Naive thymus-derived CD8-positive, alpha-beta T cell (primary cell): ENCODE measurements at regions not wholly inside any gene's neighbourhood (a gene's known extent, or its start where the extent isn't known, plus 50 kb on each side); places are given as distances from the start of the nearest gene placed in this dataset.

Experiments
- ATAC-seq, 2 donors: fragments of 150-1000 bp; cut with Tn5 transposase in 1 of 2; sonication (Bioruptor Pico), chemical (Tn5 transposase) in 1 of 2; 1 replicate in 1 of 2; 2 replicates in 1 of 2; pipeline ENCODE4 v1.10.0; 2021; ENCODE audit warnings: mild to moderate bottlenecking in 2 of 2, moderate library complexity in 2 of 2
- POLR2A ChIA-PET: fragments of 350-600 bp; sonication (Branson Sonifier 250); formaldehyde crosslinking; loops from one replicate; lab custom pipeline; 2021; ENCODE audit warnings: antibody characterized with exemption; lab: Charles Lee
- DNase-seq, 10 donors: peaks; one replicate each; pipeline versions ENCODE4 v3.0.0 to v3.0.0-alpha.2; 2020 to 2022
- H3K27ac Mint-ChIP-seq, 10 donors: one replicate each; pipeline ENCODE4 v1.8.0; 2020 to 2022; ENCODE audit warnings: mild to moderate bottlenecking in 10 of 10, mixed read lengths in 10 of 10, moderate library complexity in 4 of 10, inconsistent platforms in 1 of 10
- H3K27me3 Mint-ChIP-seq, 5 donors: one replicate each; pipeline ENCODE4 v1.8.0; 2021 to 2022; ENCODE audit warnings: mixed read lengths in 5 of 5
- H3K36me3 Mint-ChIP-seq, 3 donors: one replicate each; pipeline ENCODE4 v1.8.0; 2020 to 2022; ENCODE audit warnings: mixed read lengths in 3 of 3, mild to moderate bottlenecking in 2 of 3, inconsistent platforms in 1 of 3
- H3K4me1 Mint-ChIP-seq, 4 donors: one replicate each; pipeline ENCODE4 v1.8.0; 2021 to 2022; ENCODE audit warnings: mixed read lengths in 4 of 4
- H3K4me3 Mint-ChIP-seq, 10 donors: one replicate each; pipeline ENCODE4 v1.8.0; 2020 to 2022; ENCODE audit warnings: mild to moderate bottlenecking in 10 of 10, mixed read lengths in 10 of 10, moderate library complexity in 6 of 10, inconsistent platforms in 1 of 10
- H3K9me3 Mint-ChIP-seq, 9 donors: one replicate each; pipeline ENCODE4 v1.8.0; 2020 to 2022; ENCODE audit warnings: mixed read lengths in 9 of 9, mild to moderate bottlenecking in 3 of 9, inconsistent platforms in 1 of 9, moderate library complexity in 1 of 9

- H3K36me3 Mint-ChIP-seq, result no peaks in the 10 kb centered on the region
- H3K9me3 Mint-ChIP-seq, result peaks cover 0 to 9% (median under 1%) of the 10 kb centered on the region in 9 donors
- peaks cover 0 to 8% (median 0%) of the 10 kb centered on the region in 5 donors for H3K27me3 Mint-ChIP-seq
- no peaks in the 10 kb centered on the region for H3K4me1 Mint-ChIP-seq
- no peak overlapping the region for H3K4me3 Mint-ChIP-seq
- ATAC-seq (no peak), DNase-seq (no peak)
- no peak overlapping the region for H3K27ac Mint-ChIP-seq
- POLR2A ChIA-PET, result no interaction called here
Observed at GRCh38 chr2:138110453-138111083, 146.3 kb downstream of the HNMT start.

GRCh38 chr2:138112536-138112935 lies 148.3 kb downstream of the HNMT start:
- no peak for ATAC-seq
- DNase-seq, result no peak
- POLR2A ChIA-PET, result no interaction called here
- H3K27ac Mint-ChIP-seq, result no peak overlapping the region
- no peaks in the 10 kb centered on the region for H3K36me3 Mint-ChIP-seq
- peaks cover 0 to 8% (median 0%) of the 10 kb centered on the region in 5 donors for H3K27me3 Mint-ChIP-seq
- no peak overlapping the region for H3K4me3 Mint-ChIP-seq
- H3K9me3 Mint-ChIP-seq, result peaks cover 0 to 11% (median 1%) of the 10 kb centered on the region in 9 donors
- no peaks in the 10 kb centered on the region for H3K4me1 Mint-ChIP-seq

- no peak for DNase-seq
- H3K4me1 Mint-ChIP-seq, result no peaks in the 10 kb centered on the region
- H3K27me3 Mint-ChIP-seq, result peaks cover 0 to 3% (median 0%) of the 10 kb centered on the region in 5 donors
- H3K27ac Mint-ChIP-seq, result no peak overlapping the region
- peaks cover 0 to 11% (median 0%) of the 10 kb centered on the region in 9 donors for H3K9me3 Mint-ChIP-seq
- H3K4me3 Mint-ChIP-seq, result no peak overlapping the region
- no peak for ATAC-seq
- POLR2A ChIA-PET, result no interaction called here
- H3K36me3 Mint-ChIP-seq, result no peaks in the 10 kb centered on the region
Observed at GRCh38 chr2:138113871-138114525, 149.7 kb downstream of the HNMT start.

GRCh38 chr2:138115666-138116065 lies 151.4 kb downstream of the HNMT start:
- DNase-seq, result no peak
- Mint-ChIP-seq H3K27me3 (peaks cover 0 to 3% (median 0%) of the 10 kb centered on the region in 5 donors), H3K4me3 (no peak overlapping the region), H3K36me3 (no peaks in the 10 kb centered on the region), H3K27ac (no peak overlapping the region), H3K9me3 (peaks cover 0 to 11% (median 0%) of the 10 kb centered on the region in 9 donors), H3K4me1 (no peaks in the 10 kb centered on the region)
- POLR2A ChIA-PET, result no interaction called here
- no peak for ATAC-seq

- POLR2A ChIA-PET, result no interaction called here
- DNase-seq, result no peak
Observed at GRCh38 chr2:138116456-138116855, 152.2 kb downstream of the HNMT start.

GRCh38 chr2:138121666-138122661 lies 157.7 kb downstream of the HNMT start:
- no peaks in the 10 kb centered on the region for H3K9me3 Mint-ChIP-seq
- H3K27me3 Mint-ChIP-seq, result peaks cover 0 to 4% (median 0%) of the 10 kb centered on the region in 5 donors
- H3K4me1 Mint-ChIP-seq, result no peaks in the 10 kb centered on the region
- DNase-seq, result no peak
- no peak for ATAC-seq
- POLR2A ChIA-PET, result no interaction called here
- H3K27ac Mint-ChIP-seq, result no peak overlapping the region
- no peak overlapping the region for H3K4me3 Mint-ChIP-seq
- H3K36me3 Mint-ChIP-seq, result no peaks in the 10 kb centered on the region

More at GRCh38 chr2:138116456-138116855, 152.2 kb downstream of the HNMT start:
- Mint-ChIP-seq H3K4me1 (no peaks in the 10 kb centered on the region), H3K9me3 (peaks cover 0 to 11% (median 0%) of the 10 kb centered on the region in 9 donors), H3K4me3 (no peak overlapping the region), H3K27ac (no peak overlapping the region), H3K36me3 (no peaks in the 10 kb centered on the region), H3K27me3 (peaks cover 0 to 3% (median 0%) of the 10 kb centered on the region in 5 donors)
- ATAC-seq, result no peak

GRCh38 chr2:138122891-138123290 lies 158.6 kb downstream of the HNMT start:
- Mint-ChIP-seq H3K27me3 (peaks cover 0 to 4% (median 0%) of the 10 kb centered on the region in 5 donors), H3K27ac (no peak overlapping the region), H3K36me3 (no peaks in the 10 kb centered on the region), H3K4me3 (no peak overlapping the region), H3K4me1 (no peaks in the 10 kb centered on the region), H3K9me3 (peaks cover 0 to 2% (median 0%) of the 10 kb centered on the region in 9 donors)
- no peak for ATAC-seq
- DNase-seq, result no peak
- POLR2A ChIA-PET, result no interaction called here

GRCh38 chr2:138123741-138124140 lies 159.5 kb downstream of the HNMT start:
- peaks cover 0 to 5% (median 0%) of the 10 kb centered on the region in 5 donors for H3K27me3 Mint-ChIP-seq

GRCh38 chr2:138124521-138124920 lies 160.2 kb downstream of the HNMT start:
- Mint-ChIP-seq H3K36me3 (no peaks in the 10 kb centered on the region), H3K27ac (no peak overlapping the region), H3K4me3 (no peak overlapping the region), H3K9me3 (peaks cover 0 to 10% (median 0%) of the 10 kb centered on the region in 9 donors), H3K4me1 (no peaks in the 10 kb centered on the region), H3K27me3 (peaks cover 0 to 7% (median 0%) of the 10 kb centered on the region in 5 donors)
- POLR2A ChIA-PET, result no interaction called here
- DNase-seq, result no peak
- no peak for ATAC-seq

More at GRCh38 chr2:138123741-138124140, 159.5 kb downstream of the HNMT start:
- peaks cover 0 to 2% (median 0%) of the 10 kb centered on the region in 9 donors for H3K9me3 Mint-ChIP-seq
- no peak overlapping the region for H3K4me3 Mint-ChIP-seq
- no peak for ATAC-seq
- no peak for DNase-seq
- H3K36me3 Mint-ChIP-seq, result no peaks in the 10 kb centered on the region
- POLR2A ChIA-PET, result no interaction called here
- H3K4me1 Mint-ChIP-seq, result no peaks in the 10 kb centered on the region
- H3K27ac Mint-ChIP-seq, result no peak overlapping the region

- POLR2A ChIA-PET, result no interaction called here
- H3K27me3 Mint-ChIP-seq, result peaks cover 0 to 7% (median 0%) of the 10 kb centered on the region in 5 donors
- DNase-seq (no peak), ATAC-seq (no peak)
- no peaks in the 10 kb centered on the region for H3K36me3 Mint-ChIP-seq
- H3K4me1 Mint-ChIP-seq, result no peaks in the 10 kb centered on the region
- H3K27ac Mint-ChIP-seq, result no peak overlapping the region
- peaks cover 0 to 13% (median 0%) of the 10 kb centered on the region in 9 donors for H3K9me3 Mint-ChIP-seq
- H3K4me3 Mint-ChIP-seq, result no peak overlapping the region
Observed at GRCh38 chr2:138125306-138126288, 161.3 kb downstream of the HNMT start.

GRCh38 chr2:138132108-138132507 lies 167.8 kb downstream of the HNMT start:
- H3K27me3 Mint-ChIP-seq, result peaks cover 0 to 4% (median 0%) of the 10 kb centered on the region in 5 donors
- ATAC-seq, result no peak
- H3K4me1 Mint-ChIP-seq, result no peaks in the 10 kb centered on the region
- no peak overlapping the region for H3K27ac Mint-ChIP-seq
- POLR2A ChIA-PET, result no interaction called here
- DNase-seq, result no peak
- no peaks in the 10 kb centered on the region for H3K36me3 Mint-ChIP-seq
- peaks cover 0 to 13% (median 2%) of the 10 kb centered on the region in 9 donors for H3K9me3 Mint-ChIP-seq
- no peak overlapping the region for H3K4me3 Mint-ChIP-seq

- no peak for ATAC-seq
- Mint-ChIP-seq H3K4me1 (no peaks in the 10 kb centered on the region), H3K9me3 (peaks cover 0 to 11% (median 0%) of the 10 kb centered on the region in 9 donors), H3K36me3 (no peaks in the 10 kb centered on the region), H3K27ac (no peak overlapping the region), H3K4me3 (no peak overlapping the region), H3K27me3 (no peaks in the 10 kb centered on the region)
- no peak for DNase-seq
- POLR2A ChIA-PET, result no interaction called here
Observed at GRCh38 chr2:138137949-138138348, 173.7 kb downstream of the HNMT start.
